ENCODE measurements at regions not wholly inside any gene's neighbourhood (a gene's known extent, or its start where the extent isn't known, plus 50 kb on each side); places are given as distances from the start of the nearest gene placed in this dataset.

- TF ChIP-seq CTCF (IDR thresholded peaks at IDR 0.05), result no peak
- no peak for TF ChIP-seq POLR2A (IDR thresholded peaks at IDR 0.05)
- no peak for TF ChIP-seq EP300 (IDR thresholded peaks at IDR 0.05)
- no peak for TF ChIP-seq POLR2AphosphoS5 (IDR thresholded peaks at IDR 0.05)
Measured at GRCh38 chr6:112002307-112002706, 51.6 kb upstream of the CCN6 start.

All from stomach (tissue), 4 donors.